GM12872 (cell line): ENCODE measurements at regions not wholly inside any gene's neighbourhood (a gene's known extent, or its start where the extent isn't known, plus 50 kb on each side); places are given as distances from the start of the nearest gene placed in this dataset.

Experiments used
- CTCF ChIP-seq: IDR thresholded peaks from 3 replicates; pipeline ENCODE4 v1.5.1; 2011; ENCODE audit warnings: low read depth, mild to moderate bottlenecking, low read length, moderate library complexity; ENCODE audit not compliant: insufficient read depth

GRCh38 chr15:29392358-29392757 lies 122.7 kb upstream of the NSMCE3 start:
- no peak for TF ChIP-seq CTCF

- no peak for TF ChIP-seq CTCF
Measured at GRCh38 chr15:29390051-29390450, 120.4 kb upstream of the NSMCE3 start.

GRCh38 chr15:29386523-29386922 lies 116.9 kb upstream of the NSMCE3 start:
- TF ChIP-seq CTCF = no peak

- TF ChIP-seq CTCF = no peak
Measured at GRCh38 chr15:29383367-29383766, 113.7 kb upstream of the NSMCE3 start.

GRCh38 chr15:29382862-29383261 lies 113.2 kb upstream of the NSMCE3 start:
- TF ChIP-seq CTCF = no peak

- no peak for TF ChIP-seq CTCF
Measured at GRCh38 chr15:29380466-29380865, 110.8 kb upstream of the NSMCE3 start.

- no peak for TF ChIP-seq CTCF
Measured at GRCh38 chr15:29379647-29380046, 110.0 kb upstream of the NSMCE3 start.

- TF ChIP-seq CTCF = no peak
Measured at GRCh38 chr15:29377161-29377560, 107.5 kb upstream of the NSMCE3 start.
